ENCODE measurements at regions not wholly inside any gene's neighbourhood (a gene's known extent, or its start where the extent isn't known, plus 50 kb on each side); places are given as distances from the start of the nearest gene placed in this dataset.

- no peak for DNase-seq
- Histone ChIP-seq H3K4me1 (no peaks in the 10 kb centered on the region), H3K27ac (no peak overlapping the region), H3K9me3 (no peaks in the 10 kb centered on the region), H3K4me3 (no peak overlapping the region), H3K36me3 (no peaks in the 10 kb centered on the region), H3K27me3 (no peaks in the 10 kb centered on the region)
- 51 to 54% methylated on average over 2 of the region's 2 CpGs for WGBS, 2 donors
- TF ChIP-seq EP300 (IDR thresholded peaks at IDR 0.05) (no peak), POLR2AphosphoS5 (IDR thresholded peaks at IDR 0.05) (no peak), POLR2A (IDR thresholded peaks at IDR 0.05) (no peak), CTCF (IDR thresholded peaks at IDR 0.05) (no peak)
- ATAC-seq (ENCODE audit: low FRiP score in 2 of 2) = no peak
Measured at GRCh38 chr7:136657482-136657921, 210.9 kb upstream of the CHRM2 start.

GRCh38 chr7:136656516-136656915, 211.9 kb upstream of the CHRM2 start:
- DNase-seq (no peak), ATAC-seq (ENCODE audit: low FRiP score in 2 of 2) (no peak)
- Histone ChIP-seq H3K9me3 (no peaks in the 10 kb centered on the region), H3K27ac (no peak overlapping the region), H3K36me3 (no peaks in the 10 kb centered on the region), H3K27me3 (no peaks in the 10 kb centered on the region), H3K4me3 (no peak overlapping the region), H3K4me1 (no peaks in the 10 kb centered on the region)
- TF ChIP-seq EP300 (IDR thresholded peaks at IDR 0.05) (no peak), POLR2AphosphoS5 (IDR thresholded peaks at IDR 0.05) (no peak), POLR2A (IDR thresholded peaks at IDR 0.05) (no peak), CTCF (IDR thresholded peaks at IDR 0.05) (no peak)
- 89 to 98% methylated on average over 1 of the region's 1 CpG for WGBS, 2 donors

GRCh38 chr7:136655414-136655813, 213.0 kb upstream of the CHRM2 start:
- Histone ChIP-seq H3K36me3 (no peaks in the 10 kb centered on the region), H3K4me3 (no peak overlapping the region), H3K4me1 (no peaks in the 10 kb centered on the region), H3K27me3 (no peaks in the 10 kb centered on the region), H3K27ac (no peak overlapping the region), H3K9me3 (no peaks in the 10 kb centered on the region)
- no peak for ATAC-seq (ENCODE audit: low FRiP score in 2 of 2)
- no peak for TF ChIP-seq CTCF (IDR thresholded peaks at IDR 0.05)
- no peak for TF ChIP-seq EP300 (IDR thresholded peaks at IDR 0.05)
- no peak for DNase-seq

- 76 to 79% methylated on average over 3 of the region's 3 CpGs for WGBS, 2 donors
Measured at GRCh38 chr7:136654406-136654805, 214.0 kb upstream of the CHRM2 start.

More at GRCh38 chr7:136654406-136654805, 214.0 kb upstream of the CHRM2 start:
- H3K9me3 ChIP-seq = no peaks in the 10 kb centered on the region
- H3K27ac ChIP-seq = no peak overlapping the region
- DNase-seq (no peak), ATAC-seq (ENCODE audit: low FRiP score in 2 of 2) (no peak)
- H3K27me3 ChIP-seq = no peaks in the 10 kb centered on the region
- TF ChIP-seq POLR2A (IDR thresholded peaks at IDR 0.05) = no peak
- TF ChIP-seq EP300 (IDR thresholded peaks at IDR 0.05) = no peak
- no peak for TF ChIP-seq CTCF (IDR thresholded peaks at IDR 0.05)
- no peak for TF ChIP-seq POLR2AphosphoS5 (IDR thresholded peaks at IDR 0.05)
- no peak overlapping the region for H3K4me3 ChIP-seq
- no peaks in the 10 kb centered on the region for H3K36me3 ChIP-seq
- no peaks in the 10 kb centered on the region for H3K4me1 ChIP-seq

Data from upper lobe of left lung (tissue), 6 donors.